H1 (cell line): ENCODE measurements at regions not wholly inside any gene's neighbourhood (a gene's known extent, or its start where the extent isn't known, plus 50 kb on each side); places are given as distances from the start of the nearest gene placed in this dataset.

Experiments
- TF ChIP-seq, protein P1 (sequence below): fragments of 300-600 bp; sonication (generic); IDR thresholded peaks from 2 replicates; pipeline ENCODE4 v1.7.1; 2012; ENCODE audit warnings: low read length, moderate library complexity, mild to moderate bottlenecking, inconsistent platforms; ENCODE audit not compliant: insufficient replicate concordance

DNA sequence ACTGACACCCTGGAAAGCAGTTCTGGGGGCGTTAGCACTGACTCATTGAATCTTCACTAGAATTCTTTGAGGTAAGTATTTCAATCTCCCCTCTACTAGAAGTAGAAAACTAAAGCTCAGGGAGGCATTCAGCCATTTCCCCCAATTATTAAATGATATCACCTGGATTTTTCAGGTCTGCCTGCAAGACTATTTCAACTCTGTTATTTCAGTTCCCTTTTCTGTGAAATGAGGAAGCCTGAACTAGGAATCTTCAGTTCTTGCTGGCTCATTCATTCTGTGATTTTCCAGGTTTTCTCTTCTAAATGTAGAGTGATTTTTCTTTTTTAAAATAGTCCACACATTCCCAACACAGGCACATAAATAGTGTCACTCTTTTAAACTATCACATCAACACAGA is 337.0 kb upstream of the NR5A2 start (continued):
- TF ChIP-seq, protein P1, sequence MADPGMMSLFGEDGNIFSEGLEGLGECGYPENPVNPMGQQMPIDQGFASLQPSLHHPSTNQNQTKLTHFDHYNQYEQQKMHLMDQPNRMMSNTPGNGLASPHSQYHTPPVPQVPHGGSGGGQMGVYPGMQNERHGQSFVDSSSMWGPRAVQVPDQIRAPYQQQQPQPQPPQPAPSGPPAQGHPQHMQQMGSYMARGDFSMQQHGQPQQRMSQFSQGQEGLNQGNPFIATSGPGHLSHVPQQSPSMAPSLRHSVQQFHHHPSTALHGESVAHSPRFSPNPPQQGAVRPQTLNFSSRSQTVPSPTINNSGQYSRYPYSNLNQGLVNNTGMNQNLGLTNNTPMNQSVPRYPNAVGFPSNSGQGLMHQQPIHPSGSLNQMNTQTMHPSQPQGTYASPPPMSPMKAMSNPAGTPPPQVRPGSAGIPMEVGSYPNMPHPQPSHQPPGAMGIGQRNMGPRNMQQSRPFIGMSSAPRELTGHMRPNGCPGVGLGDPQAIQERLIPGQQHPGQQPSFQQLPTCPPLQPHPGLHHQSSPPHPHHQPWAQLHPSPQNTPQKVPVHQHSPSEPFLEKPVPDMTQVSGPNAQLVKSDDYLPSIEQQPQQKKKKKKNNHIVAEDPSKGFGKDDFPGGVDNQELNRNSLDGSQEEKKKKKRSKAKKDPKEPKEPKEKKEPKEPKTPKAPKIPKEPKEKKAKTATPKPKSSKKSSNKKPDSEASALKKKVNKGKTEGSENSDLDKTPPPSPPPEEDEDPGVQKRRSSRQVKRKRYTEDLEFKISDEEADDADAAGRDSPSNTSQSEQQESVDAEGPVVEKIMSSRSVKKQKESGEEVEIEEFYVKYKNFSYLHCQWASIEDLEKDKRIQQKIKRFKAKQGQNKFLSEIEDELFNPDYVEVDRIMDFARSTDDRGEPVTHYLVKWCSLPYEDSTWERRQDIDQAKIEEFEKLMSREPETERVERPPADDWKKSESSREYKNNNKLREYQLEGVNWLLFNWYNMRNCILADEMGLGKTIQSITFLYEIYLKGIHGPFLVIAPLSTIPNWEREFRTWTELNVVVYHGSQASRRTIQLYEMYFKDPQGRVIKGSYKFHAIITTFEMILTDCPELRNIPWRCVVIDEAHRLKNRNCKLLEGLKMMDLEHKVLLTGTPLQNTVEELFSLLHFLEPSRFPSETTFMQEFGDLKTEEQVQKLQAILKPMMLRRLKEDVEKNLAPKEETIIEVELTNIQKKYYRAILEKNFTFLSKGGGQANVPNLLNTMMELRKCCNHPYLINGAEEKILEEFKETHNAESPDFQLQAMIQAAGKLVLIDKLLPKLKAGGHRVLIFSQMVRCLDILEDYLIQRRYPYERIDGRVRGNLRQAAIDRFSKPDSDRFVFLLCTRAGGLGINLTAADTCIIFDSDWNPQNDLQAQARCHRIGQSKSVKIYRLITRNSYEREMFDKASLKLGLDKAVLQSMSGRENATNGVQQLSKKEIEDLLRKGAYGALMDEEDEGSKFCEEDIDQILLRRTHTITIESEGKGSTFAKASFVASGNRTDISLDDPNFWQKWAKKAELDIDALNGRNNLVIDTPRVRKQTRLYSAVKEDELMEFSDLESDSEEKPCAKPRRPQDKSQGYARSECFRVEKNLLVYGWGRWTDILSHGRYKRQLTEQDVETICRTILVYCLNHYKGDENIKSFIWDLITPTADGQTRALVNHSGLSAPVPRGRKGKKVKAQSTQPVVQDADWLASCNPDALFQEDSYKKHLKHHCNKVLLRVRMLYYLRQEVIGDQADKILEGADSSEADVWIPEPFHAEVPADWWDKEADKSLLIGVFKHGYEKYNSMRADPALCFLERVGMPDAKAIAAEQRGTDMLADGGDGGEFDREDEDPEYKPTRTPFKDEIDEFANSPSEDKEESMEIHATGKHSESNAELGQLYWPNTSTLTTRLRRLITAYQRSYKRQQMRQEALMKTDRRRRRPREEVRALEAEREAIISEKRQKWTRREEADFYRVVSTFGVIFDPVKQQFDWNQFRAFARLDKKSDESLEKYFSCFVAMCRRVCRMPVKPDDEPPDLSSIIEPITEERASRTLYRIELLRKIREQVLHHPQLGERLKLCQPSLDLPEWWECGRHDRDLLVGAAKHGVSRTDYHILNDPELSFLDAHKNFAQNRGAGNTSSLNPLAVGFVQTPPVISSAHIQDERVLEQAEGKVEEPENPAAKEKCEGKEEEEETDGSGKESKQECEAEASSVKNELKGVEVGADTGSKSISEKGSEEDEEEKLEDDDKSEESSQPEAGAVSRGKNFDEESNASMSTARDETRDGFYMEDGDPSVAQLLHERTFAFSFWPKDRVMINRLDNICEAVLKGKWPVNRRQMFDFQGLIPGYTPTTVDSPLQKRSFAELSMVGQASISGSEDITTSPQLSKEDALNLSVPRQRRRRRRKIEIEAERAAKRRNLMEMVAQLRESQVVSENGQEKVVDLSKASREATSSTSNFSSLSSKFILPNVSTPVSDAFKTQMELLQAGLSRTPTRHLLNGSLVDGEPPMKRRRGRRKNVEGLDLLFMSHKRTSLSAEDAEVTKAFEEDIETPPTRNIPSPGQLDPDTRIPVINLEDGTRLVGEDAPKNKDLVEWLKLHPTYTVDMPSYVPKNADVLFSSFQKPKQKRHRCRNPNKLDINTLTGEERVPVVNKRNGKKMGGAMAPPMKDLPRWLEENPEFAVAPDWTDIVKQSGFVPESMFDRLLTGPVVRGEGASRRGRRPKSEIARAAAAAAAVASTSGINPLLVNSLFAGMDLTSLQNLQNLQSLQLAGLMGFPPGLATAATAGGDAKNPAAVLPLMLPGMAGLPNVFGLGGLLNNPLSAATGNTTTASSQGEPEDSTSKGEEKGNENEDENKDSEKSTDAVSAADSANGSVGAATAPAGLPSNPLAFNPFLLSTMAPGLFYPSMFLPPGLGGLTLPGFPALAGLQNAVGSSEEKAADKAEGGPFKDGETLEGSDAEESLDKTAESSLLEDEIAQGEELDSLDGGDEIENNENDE = no peak
